T-helper 1 cell treated with Interleukin-12 subunit alpha and Interleukin-12 subunit beta and Interleukin-4 antibody, amounts not matched to agents 30 μg/mL and 1 μg/mL, for 36 hours (primary cell): ENCODE measurements at regions not wholly inside any gene's neighbourhood (a gene's known extent, or its start where the extent isn't known, plus 50 kb on each side); places are given as distances from the start of the nearest gene placed in this dataset.
"Not testable (repeated sequence)": the region's sequence is repeated elsewhere in the genome, so short reads cannot be mapped to it uniquely, and the experiment has no call there.

ENCODE experiments used
- H3K27ac Mint-ChIP-seq: one replicate; pipeline ENCODE4 v1.8.0; 2021; ENCODE audit warnings: mild to moderate bottlenecking, mixed read lengths
- H3K27me3 Mint-ChIP-seq: one replicate; pipeline ENCODE4 v1.8.0; 2021; ENCODE audit warnings: low read depth, mixed read lengths
- H3K36me3 Mint-ChIP-seq: one replicate; pipeline ENCODE4 v1.8.0; 2021; ENCODE audit warnings: low read depth, mixed read lengths
- H3K4me1 Mint-ChIP-seq: one replicate; pipeline ENCODE4 v1.8.0; 2021; ENCODE audit warnings: low read depth, mixed read lengths
- H3K4me3 Mint-ChIP-seq: one replicate; pipeline ENCODE4 v1.8.0; 2021; ENCODE audit warnings: mild to moderate bottlenecking, moderate library complexity, mixed read lengths
- H3K9me3 Mint-ChIP-seq: one replicate; pipeline ENCODE4 v1.8.0; 2021; ENCODE audit warnings: mixed read lengths

DNA sequence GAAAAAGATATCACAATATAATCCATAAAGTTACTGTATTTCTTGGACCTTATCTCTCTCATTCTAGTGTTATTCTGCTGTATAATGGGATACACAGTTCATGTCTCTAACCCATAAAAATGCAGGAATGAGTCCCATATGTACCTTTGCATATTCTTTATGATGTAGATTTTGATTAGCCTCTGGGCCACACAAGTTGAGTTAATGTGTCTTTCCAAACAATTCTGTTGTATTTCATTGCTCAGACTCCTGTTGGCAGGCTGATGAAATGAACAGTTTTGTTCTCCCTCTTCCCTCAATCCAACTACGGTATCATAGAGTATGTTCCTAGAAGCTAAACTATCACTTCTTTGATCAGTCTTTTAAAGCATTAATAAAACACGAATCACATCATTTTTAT lies 113.2 kb upstream of the SATB2 start:
- H3K27me3 Mint-ChIP-seq: no peaks in the 10 kb centered on the region
- no peaks in the 10 kb centered on the region for H3K36me3 Mint-ChIP-seq
- no peaks in the 10 kb centered on the region for H3K9me3 Mint-ChIP-seq

GRCh38 chr2:199569336-199569735 lies 111.6 kb upstream of the SATB2 start:
- Mint-ChIP-seq H3K27me3 (no peaks in the 10 kb centered on the region), H3K36me3 (no peaks in the 10 kb centered on the region), H3K4me1 (no peaks in the 10 kb centered on the region), H3K9me3 (no peaks in the 10 kb centered on the region), H3K27ac (no peak overlapping the region), H3K4me3 (no peak overlapping the region)

More for the DNA sequence above, 113.2 kb upstream of the SATB2 start:
- Mint-ChIP-seq H3K27ac (no peak overlapping the region), H3K4me1 (no peaks in the 10 kb centered on the region), H3K4me3 (no peak overlapping the region)

- H3K4me1 Mint-ChIP-seq: no peaks in the 10 kb centered on the region
- H3K4me3 Mint-ChIP-seq: no peak overlapping the region
- H3K27me3 Mint-ChIP-seq: no peaks in the 10 kb centered on the region
- H3K27ac Mint-ChIP-seq: no peak overlapping the region
- H3K9me3 Mint-ChIP-seq: no peaks in the 10 kb centered on the region
- no peaks in the 10 kb centered on the region for H3K36me3 Mint-ChIP-seq
These were observed 100.4 kb upstream of the SATB2 start for GRCh38 chr2:199558156-199558555.

DNA sequence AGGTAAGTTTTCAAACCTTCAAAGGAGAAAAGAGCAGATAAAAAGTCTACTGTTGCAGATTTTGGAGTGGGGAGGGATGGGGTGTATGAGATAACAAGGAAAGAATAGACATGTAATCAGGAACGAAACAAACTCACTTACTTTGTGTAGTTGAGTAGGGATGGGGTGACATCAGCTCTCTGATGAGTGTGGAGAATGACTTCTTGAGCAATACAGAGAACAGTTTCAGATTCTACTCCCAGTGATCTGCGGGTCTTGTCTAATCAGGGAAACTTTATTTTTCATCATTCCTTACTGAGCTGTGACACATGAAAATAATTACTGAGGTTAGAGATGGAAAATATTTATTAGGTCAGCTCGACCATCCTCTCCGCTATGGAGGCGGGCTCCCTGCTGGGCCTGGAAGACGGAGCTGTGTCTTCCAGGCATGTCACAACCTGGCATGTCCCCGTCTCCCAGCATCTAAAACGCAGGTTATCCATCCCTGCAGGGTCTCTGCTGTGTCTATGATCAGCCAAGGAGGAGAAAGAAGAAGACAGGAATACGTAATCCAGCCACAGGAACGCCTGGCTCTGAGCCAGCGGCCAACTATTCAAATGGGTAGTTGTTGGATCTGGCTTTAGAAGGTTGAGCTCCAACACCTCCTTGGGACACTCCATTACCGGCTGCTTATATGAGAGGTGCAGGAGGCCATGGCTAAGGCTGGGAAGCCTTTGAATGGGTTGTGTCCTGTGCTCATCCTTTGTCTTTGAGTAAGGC lies 99.0 kb upstream of the SATB2 start:
- Mint-ChIP-seq H3K9me3 (no peaks in the 10 kb centered on the region), H3K27me3 (no peaks in the 10 kb centered on the region), H3K27ac (no peak overlapping the region), H3K36me3 (no peaks in the 10 kb centered on the region), H3K4me3 (no peak overlapping the region), H3K4me1 (no peaks in the 10 kb centered on the region)

DNA sequence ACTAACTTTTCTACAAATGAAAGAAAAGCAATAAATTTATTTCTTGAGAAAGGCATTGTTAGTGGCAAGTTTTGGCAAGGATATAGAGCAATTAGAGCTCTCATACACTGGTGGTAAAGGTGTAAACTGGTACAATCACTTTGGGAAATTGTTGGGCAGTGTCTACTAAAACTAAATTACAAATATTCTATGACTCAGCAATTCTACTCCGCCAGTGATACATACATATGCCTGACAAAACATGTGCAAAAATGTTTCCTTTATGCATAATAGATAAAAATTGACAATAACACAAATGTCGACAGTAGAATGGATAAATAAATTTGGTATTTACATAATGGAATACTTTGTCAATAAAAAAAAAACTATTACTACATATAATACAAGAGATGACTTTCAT lies 96.3 kb upstream of the SATB2 start:
- H3K4me3 Mint-ChIP-seq: no peak overlapping the region
- H3K4me1 Mint-ChIP-seq: no peaks in the 10 kb centered on the region
- no peaks in the 10 kb centered on the region for H3K36me3 Mint-ChIP-seq
- no peaks in the 10 kb centered on the region for H3K9me3 Mint-ChIP-seq
- no peak overlapping the region for H3K27ac Mint-ChIP-seq
- no peaks in the 10 kb centered on the region for H3K27me3 Mint-ChIP-seq

DNA sequence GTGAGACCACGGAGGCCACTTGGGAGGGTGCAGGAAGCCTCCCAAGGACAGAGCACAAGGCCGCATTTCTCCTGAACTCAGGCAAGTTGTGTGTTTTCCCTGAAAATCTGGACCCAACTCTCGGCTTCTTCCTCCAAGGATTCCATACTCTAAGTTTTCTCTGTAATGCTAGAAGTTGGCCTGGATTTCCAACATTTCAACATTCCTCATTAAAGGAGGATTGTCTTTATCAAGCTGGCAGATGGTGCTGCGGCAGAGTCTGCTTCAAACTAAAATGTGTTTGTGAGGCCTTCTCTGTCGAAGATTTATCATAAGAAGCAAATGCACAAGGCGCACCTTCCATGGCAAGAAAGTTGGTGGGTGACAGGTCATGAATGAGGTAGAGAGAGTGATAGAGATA lies 94.4 kb upstream of the SATB2 start:
- H3K36me3 Mint-ChIP-seq: no peaks in the 10 kb centered on the region

GRCh38 chr2:199543606-199544172 lies 86.0 kb upstream of the SATB2 start:
- H3K27me3 Mint-ChIP-seq: no peaks in the 10 kb centered on the region
- H3K4me1 Mint-ChIP-seq: no peaks in the 10 kb centered on the region
- H3K27ac Mint-ChIP-seq: no peak overlapping the region
- no peak overlapping the region for H3K4me3 Mint-ChIP-seq
- H3K36me3 Mint-ChIP-seq: no peaks in the 10 kb centered on the region
- H3K9me3 Mint-ChIP-seq: no peaks in the 10 kb centered on the region

More for the DNA sequence above, 94.4 kb upstream of the SATB2 start:
- Mint-ChIP-seq H3K4me3 (no peak overlapping the region), H3K9me3 (no peaks in the 10 kb centered on the region), H3K4me1 (no peaks in the 10 kb centered on the region), H3K27ac (no peak overlapping the region), H3K27me3 (no peaks in the 10 kb centered on the region)

- Mint-ChIP-seq H3K36me3 (no peaks in the 10 kb centered on the region), H3K4me3 (no peak overlapping the region), H3K27me3 (no peaks in the 10 kb centered on the region), H3K9me3 (no peaks in the 10 kb centered on the region), H3K27ac (no peak overlapping the region), H3K4me1 (no peaks in the 10 kb centered on the region)
These were observed 77.9 kb upstream of the SATB2 start for GRCh38 chr2:199535445-199536177.

DNA sequence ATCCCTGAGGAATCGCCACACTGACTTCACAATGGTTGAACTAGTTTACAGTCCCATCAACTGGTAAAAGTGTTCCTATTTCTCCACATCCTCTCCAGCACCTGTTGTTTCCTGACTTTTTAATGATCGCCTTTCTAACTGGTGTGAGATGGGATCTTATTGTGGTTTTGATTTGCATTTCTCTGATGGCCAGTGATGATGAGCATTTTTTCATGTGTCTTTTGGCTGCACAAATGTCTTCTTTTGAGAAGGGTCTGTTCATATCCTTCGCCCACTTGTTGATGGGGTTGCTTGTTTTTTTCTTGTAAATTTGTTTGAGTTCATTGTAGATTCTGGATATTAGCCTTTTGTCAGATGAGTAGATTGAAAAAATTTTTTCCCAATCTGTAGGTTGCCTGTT lies 76.1 kb upstream of the SATB2 start:
- not testable (repeated sequence) for H3K27me3 Mint-ChIP-seq, H3K27ac Mint-ChIP-seq, H3K36me3 Mint-ChIP-seq, H3K9me3 Mint-ChIP-seq, H3K4me1 Mint-ChIP-seq, H3K4me3 Mint-ChIP-seq

DNA sequence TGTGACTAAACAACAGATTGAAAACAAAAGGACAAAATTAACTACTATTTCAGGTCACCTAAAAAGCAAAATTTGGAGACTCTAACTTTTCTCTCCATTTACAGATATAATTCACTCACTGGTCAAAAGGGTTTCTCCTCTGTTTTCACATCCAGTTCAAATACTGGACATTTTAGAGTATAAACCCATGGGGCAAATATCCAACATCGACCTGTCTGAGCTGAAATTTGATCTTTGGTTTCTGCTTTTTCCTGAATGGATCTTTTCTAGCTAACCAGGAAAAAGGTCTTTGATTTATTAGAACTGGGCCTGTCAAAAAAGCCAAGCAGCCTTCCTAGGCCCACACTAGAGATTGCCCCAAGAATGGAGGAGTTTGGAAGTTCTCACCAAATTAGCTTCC lies 69.3 kb upstream of the SATB2 start:
- H3K27ac Mint-ChIP-seq: no peak overlapping the region
- H3K27me3 Mint-ChIP-seq: no peaks in the 10 kb centered on the region
- no peaks in the 10 kb centered on the region for H3K4me1 Mint-ChIP-seq
- no peak overlapping the region for H3K4me3 Mint-ChIP-seq
- no peaks in the 10 kb centered on the region for H3K9me3 Mint-ChIP-seq
- H3K36me3 Mint-ChIP-seq: no peaks in the 10 kb centered on the region

DNA sequence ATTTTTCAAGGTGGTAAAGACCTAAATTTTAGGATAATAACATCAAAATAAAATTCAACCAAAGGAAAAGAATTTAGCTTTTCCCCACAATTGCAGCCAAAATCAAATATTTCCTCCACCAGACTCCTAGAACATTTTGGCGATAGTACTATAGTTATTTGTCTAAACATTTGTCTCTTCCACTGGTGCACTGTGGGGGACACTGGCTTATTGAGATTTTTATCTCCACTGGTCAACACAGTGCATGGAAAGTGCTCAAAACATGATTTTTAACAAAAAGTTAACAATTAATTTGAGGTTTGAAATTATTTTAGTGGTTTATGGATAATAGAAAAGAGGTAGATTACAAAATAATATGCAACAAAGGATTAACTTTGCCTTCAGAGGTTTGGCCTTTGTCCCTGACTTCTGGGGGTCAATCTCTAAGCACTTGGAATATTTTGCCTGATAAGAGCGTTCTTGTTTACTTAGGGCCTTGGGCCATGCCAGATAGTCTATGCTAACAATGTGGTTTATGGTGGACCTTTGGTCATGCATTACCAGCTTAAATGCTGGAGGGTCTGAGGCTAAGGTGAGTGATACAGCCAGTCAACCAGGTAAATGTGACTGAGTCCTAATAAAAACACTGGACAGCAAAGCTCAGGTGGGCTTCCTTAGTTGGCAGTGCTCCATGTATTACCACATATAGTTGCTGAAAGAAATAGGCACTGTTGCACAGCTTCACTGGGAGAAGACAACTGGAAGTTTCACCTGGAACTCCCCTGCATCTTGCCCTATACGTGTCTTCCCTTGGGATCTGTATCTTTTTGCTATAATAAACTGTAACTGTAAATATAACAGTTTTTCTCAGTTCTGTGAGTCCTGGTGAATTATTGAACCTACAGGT lies 67.2 kb upstream of the SATB2 start:
- Mint-ChIP-seq H3K27me3 (no peaks in the 10 kb centered on the region), H3K36me3 (no peaks in the 10 kb centered on the region), H3K4me3 (no peak overlapping the region), H3K9me3 (no peaks in the 10 kb centered on the region), H3K4me1 (no peaks in the 10 kb centered on the region), H3K27ac (no peak overlapping the region)

DNA sequence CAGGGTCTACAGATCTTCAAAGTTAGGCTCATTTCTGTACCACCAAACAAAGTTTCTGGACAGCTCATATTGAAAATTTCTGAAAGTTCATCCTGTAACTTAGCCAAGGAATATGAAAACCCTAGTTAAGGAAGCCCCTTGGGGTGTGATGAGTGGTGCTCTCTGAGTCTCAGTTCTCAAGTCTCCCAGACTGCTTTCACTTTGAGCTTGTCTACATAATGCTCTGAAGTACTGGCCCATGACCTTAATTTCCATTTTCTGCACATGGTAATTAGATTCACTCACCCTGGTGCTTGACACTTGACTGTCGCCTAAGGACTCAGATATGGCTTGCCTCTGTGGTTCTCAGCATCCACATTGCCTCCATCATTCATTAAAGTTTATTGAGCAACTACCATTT lies 51.7 kb upstream of the SATB2 start:
- Mint-ChIP-seq H3K36me3 (no peaks in the 10 kb centered on the region), H3K4me3 (no peak overlapping the region), H3K4me1 (no peaks in the 10 kb centered on the region), H3K9me3 (no peaks in the 10 kb centered on the region), H3K27me3 (no peaks in the 10 kb centered on the region), H3K27ac (no peak overlapping the region)
